Aorta (tissue), 5 donors: ENCODE measurements at regions not wholly inside any gene's neighbourhood (a gene's known extent, or its start where the extent isn't known, plus 50 kb on each side); places are given as distances from the start of the nearest gene placed in this dataset.

Experiments
- ATAC-seq: fragments of 200-7000 bp; cut with Tn5 transposase; one replicate; pipeline ENCODE4 v1.9.1; 2022; ENCODE audit warnings: moderate library complexity; ENCODE audit not compliant: low FRiP score
- DNase-seq, 2 donors: peaks; one replicate each; pipeline ENCODE4 v3.0.0-alpha.2; 2020
- H3K27ac ChIP-seq, 2 donors: one replicate each; pipeline ENCODE4 v1.5.1; 2013; ENCODE audit warnings: low read length in 2 of 2, mild to moderate bottlenecking in 2 of 2, moderate library complexity in 2 of 2, control low read depth in 1 of 2, inconsistent platforms in 1 of 2, low read depth in 1 of 2
- H3K27me3 ChIP-seq, 2 donors: one replicate each; pipeline ENCODE4 v1.6.1; 2013; ENCODE audit warnings: control low read depth in 1 of 2, low read length in 1 of 2, mild to moderate bottlenecking in 1 of 2, moderate library complexity in 1 of 2; ENCODE audit not compliant: insufficient read depth in 2 of 2, control insufficient read depth in 1 of 2
- H3K36me3 ChIP-seq, 2 donors: one replicate each; pipeline ENCODE4 v1.6.1; 2013; ENCODE audit warnings: control low read depth in 1 of 2, low read length in 1 of 2, mild to moderate bottlenecking in 1 of 2; ENCODE audit not compliant: insufficient read depth in 2 of 2, control insufficient read depth in 1 of 2
- H3K4me1 ChIP-seq, 2 donors: one replicate each; pipeline ENCODE4 v1.6.1; 2013; ENCODE audit warnings: low read length in 2 of 2, control low read depth in 1 of 2, mild to moderate bottlenecking in 1 of 2, moderate library complexity in 1 of 2; ENCODE audit not compliant: insufficient read depth in 2 of 2, control insufficient read depth in 1 of 2
- H3K4me3 ChIP-seq, 2 donors: one replicate each; pipeline ENCODE4 v1.5.1; 2013; ENCODE audit warnings: low read length in 2 of 2, control low read depth in 1 of 2, mild to moderate bottlenecking in 1 of 2
- H3K9me3 ChIP-seq: one replicate; pipeline ENCODE4 v1.6.1; 2013; ENCODE audit warnings: mild to moderate bottlenecking, low read length; ENCODE audit not compliant: control insufficient read depth
- WGBS, 2 donors: extraction: QIAGEN DNeasy Blood & Tissue Kit; methylation state at CpG; one replicate each; pipeline ENCODE4 v1.1.7; 2013; 5-methylcytosine and 5-hydroxymethylcytosine counted together
- intact Hi-C, 2 donors: fragments of 100-400 bp; cut with DNase I; formaldehyde crosslinking; loops; one replicate each; pipeline versions ENCODE4 v1.14.2 to v1.15.0; 2022
- donor health status: healthy with polysubstance abuse.
- donor health status: Bipolar disorder and iron deficiency.
- donor health status: DM: no; HTN: no; CAD: no.
- donor health status: DM: no; HTN: no; CAD: no.
- donor health status: DM: yes; HTN: yes; CAD: no.

DNA sequence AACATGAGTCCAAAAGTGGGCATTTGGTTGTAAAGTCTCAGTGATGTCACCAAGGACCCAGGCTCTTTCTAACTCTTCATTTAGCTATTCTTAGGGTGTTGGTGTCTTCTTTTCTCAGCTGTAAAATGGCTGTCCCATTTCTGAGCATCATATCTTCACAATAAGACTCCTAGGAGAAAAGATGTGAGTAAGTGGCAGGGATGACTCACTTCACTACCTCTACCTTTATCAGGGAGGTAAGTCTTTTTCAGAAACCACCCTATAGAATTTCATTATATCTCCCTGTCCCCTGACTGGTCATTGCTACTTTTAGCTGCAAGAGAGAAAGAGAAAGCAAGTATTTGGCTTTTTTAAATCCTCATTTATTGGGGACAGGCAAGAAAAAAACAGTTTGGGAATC, 300.2 kb upstream of the RBMS3 start:
- no peak overlapping the region for H3K27ac ChIP-seq
- no peaks in the 10 kb centered on the region for H3K36me3 ChIP-seq
- ATAC-seq (no peak), DNase-seq (no peak)
- no peaks in the 10 kb centered on the region for H3K9me3 ChIP-seq
- H3K4me3 ChIP-seq: no peak overlapping the region
- intact Hi-C loops: no loop called here
- no peaks in the 10 kb centered on the region for H3K27me3 ChIP-seq
- no peaks in the 10 kb centered on the region for H3K4me1 ChIP-seq

DNA sequence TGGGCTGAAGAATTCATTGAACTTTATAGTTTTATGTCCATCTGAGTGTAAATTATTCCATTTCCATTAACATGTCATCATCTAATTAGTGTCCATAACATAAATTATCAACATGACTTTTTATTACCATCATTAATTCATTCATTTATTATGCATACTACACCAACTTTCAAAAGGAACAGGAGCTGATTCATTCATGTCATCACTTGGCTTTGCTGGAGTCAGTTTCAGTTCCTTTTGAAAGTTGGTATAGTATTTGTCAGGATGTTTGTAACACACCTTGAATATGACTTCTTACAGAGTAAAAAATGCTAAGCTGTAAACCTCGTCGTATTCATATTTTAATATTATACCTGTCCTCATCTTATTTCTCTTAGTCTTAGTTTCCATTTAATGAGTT, 298.0 kb upstream of the RBMS3 start:
- Histone ChIP-seq H3K4me1 (no peaks in the 10 kb centered on the region), H3K4me3 (no peak overlapping the region), H3K36me3 (no peaks in the 10 kb centered on the region), H3K27me3 (no peaks in the 10 kb centered on the region), H3K27ac (no peak overlapping the region), H3K9me3 (no peaks in the 10 kb centered on the region)
- no peak for DNase-seq
- intact Hi-C loops: no loop called here
- ATAC-seq: no peak
- WGBS, 2 donors: 92 to 95% methylated on average over 2 of the region's 2 CpGs

DNA sequence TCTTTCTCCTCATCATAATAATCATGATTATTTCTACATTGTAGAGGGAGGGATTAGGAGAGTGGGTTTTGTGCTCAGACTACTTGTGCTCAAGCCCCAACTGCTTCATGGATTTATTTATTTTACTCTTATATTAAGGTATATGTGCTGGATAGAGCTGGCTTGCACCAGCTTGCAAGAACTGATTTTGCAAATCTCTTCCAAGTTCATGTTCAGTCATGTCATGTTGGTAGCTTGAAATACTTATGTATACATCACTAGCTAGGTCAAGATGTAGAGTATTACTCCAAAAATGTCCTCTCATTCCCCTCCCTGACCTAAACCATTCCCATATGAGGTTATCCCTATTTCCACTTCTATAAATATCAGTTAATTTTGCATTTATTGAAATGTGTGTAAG, 293.9 kb upstream of the RBMS3 start:
- Histone ChIP-seq H3K9me3 (no peaks in the 10 kb centered on the region), H3K27ac (no peak overlapping the region), H3K27me3 (no peaks in the 10 kb centered on the region), H3K4me3 (no peak overlapping the region), H3K4me1 (no peaks in the 10 kb centered on the region), H3K36me3 (no peaks in the 10 kb centered on the region)
- DNase-seq: no peak
- intact Hi-C loops: no loop called here
- no peak for ATAC-seq

DNA sequence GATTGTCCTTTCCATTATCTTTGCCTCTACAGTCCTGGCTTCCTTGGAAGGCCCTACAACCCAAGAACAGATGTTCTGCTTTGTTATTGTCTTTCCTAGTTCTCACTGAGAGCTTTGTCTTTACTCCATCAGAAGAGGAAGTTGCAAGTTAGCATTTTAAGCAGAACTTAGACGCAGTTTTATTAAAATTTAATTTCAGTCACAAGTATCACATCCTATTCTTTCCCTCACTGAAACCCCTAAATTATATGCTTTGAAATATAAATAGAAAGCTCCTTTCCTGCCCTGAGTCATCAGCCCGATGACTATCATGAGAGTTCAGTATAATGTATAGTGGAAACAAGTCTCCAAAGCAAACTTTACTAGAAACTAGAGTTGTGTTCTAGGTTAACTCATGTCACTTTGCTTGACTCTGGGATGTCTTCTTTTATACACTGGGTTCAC, 291.2 kb upstream of the RBMS3 start:
- H3K27me3 ChIP-seq: no peaks in the 10 kb centered on the region
- intact Hi-C loops: no loop called here
- H3K4me3 ChIP-seq: no peak overlapping the region
- H3K4me1 ChIP-seq: no peaks in the 10 kb centered on the region
- no peaks in the 10 kb centered on the region for H3K9me3 ChIP-seq
- ATAC-seq (no peak), DNase-seq (no peak)
- H3K36me3 ChIP-seq: no peaks in the 10 kb centered on the region
- WGBS, 2 donors: 63 to 66% methylated on average over 2 of the region's 2 CpGs
- H3K27ac ChIP-seq: no peak overlapping the region

DNA sequence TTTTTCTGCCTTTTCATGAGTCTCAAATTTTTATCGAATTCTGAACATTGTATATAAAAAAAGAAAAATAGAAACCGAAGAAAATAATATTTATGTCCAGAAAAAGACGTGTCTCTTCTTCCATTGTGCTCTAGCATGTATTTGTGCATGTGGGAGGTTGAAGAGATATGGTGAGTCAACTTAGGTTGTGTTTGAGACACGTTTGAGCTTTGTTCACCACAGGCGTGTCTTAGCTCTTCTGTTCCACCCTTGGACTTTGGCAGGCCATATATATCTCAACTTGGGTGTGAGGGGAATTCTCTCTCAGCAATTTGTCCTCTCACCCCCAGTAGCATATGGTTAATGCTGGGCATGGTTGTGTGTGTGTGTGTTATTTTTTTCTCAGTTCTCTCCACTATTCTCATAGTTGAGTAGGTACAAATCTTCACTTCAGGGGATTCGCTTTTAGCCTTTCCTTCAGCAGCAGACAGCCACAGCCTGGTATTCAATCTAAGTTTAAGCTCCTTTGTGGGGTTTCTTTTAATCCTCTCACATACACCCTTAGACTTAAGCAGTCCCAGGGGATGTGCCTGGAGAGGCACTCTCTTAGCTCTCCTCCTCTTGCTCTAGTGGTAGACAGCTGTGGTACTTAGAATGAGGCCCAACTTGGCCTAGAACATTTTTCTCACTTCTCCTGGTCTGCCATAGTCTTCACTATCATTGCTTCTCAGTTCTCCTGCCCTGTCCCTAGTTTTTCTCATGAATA, 286.5 kb upstream of the RBMS3 start:
- H3K4me3 ChIP-seq: no peak overlapping the region
- 92 to 93% methylated on average over 6 of the region's 6 CpGs for WGBS, 2 donors
- intact Hi-C loops: no loop called here
- H3K4me1 ChIP-seq: no peaks in the 10 kb centered on the region
- no peaks in the 10 kb centered on the region for H3K36me3 ChIP-seq
- H3K27me3 ChIP-seq: no peaks in the 10 kb centered on the region
- no peak for DNase-seq
- H3K27ac ChIP-seq: no peak overlapping the region
- no peaks in the 10 kb centered on the region for H3K9me3 ChIP-seq
- ATAC-seq: no peak

DNA sequence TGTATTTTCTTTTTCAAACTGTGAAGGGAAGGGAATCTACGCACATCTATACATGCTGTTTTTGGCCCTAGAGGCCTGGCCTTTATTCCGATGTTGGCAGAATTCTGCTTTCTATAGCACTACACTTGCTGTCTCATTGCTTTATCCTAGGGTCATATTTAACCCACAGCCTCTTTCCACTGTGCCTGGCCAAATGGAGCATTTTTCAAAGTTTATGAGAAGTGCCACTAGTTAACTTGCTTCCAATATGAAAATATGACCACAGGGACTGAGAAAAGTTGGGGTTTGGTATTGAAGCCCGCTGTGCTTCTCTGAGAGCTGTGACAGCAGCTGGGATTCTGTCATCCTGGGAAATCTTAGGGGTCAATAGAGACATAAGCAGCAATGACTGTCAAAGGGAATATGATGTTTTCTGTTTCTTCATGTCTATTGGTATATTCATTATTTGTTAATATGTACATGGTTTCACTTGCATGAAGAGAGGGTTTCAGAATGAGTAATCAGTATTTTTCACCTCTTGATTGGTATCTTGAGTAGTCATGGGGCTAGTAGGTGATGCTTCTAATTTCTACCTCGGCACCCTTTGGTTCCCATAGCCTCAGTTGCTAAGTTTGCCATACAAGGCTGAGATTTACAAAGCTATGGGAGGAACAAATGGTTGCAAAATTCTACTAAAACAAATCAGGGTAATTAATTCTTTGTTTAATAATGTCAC, 275.8 kb upstream of the RBMS3 start:
- no peaks in the 10 kb centered on the region for H3K4me1 ChIP-seq
- DNase-seq (no peak), ATAC-seq (no peak)
- intact Hi-C loops: no loop called here
- no peaks in the 10 kb centered on the region for H3K9me3 ChIP-seq
- 94 to 95% methylated on average over 4 of the region's 4 CpGs for WGBS, 2 donors
- no peak overlapping the region for H3K4me3 ChIP-seq
- no peaks in the 10 kb centered on the region for H3K27me3 ChIP-seq
- no peaks in the 10 kb centered on the region for H3K36me3 ChIP-seq
- H3K27ac ChIP-seq: no peak overlapping the region

DNA sequence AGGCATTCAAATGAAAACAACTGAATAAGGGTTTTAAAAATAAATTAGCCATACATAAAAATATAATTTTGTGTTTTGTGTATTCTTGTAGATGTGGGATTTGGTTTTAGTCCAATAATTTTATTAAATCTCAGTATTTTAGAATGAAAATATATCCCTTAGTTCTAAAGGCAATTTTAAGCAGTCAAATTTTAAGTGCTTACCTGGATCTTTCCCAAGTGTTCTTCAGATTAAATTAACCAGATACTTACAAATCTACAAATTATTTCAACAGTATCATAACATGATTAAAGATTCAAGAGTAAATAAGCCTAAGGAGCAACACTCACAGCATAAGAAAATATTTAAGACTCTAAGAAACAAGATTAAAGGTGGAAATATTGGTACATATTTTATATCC, 275.0 kb upstream of the RBMS3 start:
- ATAC-seq (no peak), DNase-seq (no peak)
- Histone ChIP-seq H3K4me3 (no peak overlapping the region), H3K9me3 (no peaks in the 10 kb centered on the region), H3K36me3 (no peaks in the 10 kb centered on the region), H3K27me3 (no peaks in the 10 kb centered on the region), H3K27ac (no peak overlapping the region), H3K4me1 (no peaks in the 10 kb centered on the region)
- intact Hi-C loops: no loop called here

DNA sequence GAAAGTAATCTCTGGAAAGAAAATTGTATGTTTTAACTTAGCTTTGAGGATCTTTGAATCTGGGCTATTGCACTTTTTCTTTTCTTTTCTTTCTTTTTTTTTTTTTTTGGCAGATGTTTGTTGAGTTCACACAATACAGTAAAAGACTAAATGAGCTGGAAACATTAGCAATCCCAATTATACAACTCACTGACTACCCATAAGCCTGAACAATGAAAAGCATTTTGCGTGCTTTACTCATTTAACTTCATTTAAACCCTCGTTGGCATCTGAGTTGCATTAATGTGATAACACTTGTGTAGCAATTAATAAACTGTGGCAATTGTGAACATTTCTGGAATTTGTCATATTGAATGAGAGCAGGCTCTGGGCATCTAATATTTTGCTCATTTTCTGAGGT, 269.4 kb upstream of the RBMS3 start:
- Histone ChIP-seq H3K27ac (no peak overlapping the region), H3K36me3 (no peaks in the 10 kb centered on the region), H3K4me1 (no peaks in the 10 kb centered on the region), H3K27me3 (no peaks in the 10 kb centered on the region), H3K4me3 (no peak overlapping the region), H3K9me3 (no peaks in the 10 kb centered on the region)
- DNase-seq: no peak
- ATAC-seq: no peak
- intact Hi-C loops: no loop called here
- 90 to 94% methylated on average over 2 of the region's 2 CpGs for WGBS, 2 donors

DNA sequence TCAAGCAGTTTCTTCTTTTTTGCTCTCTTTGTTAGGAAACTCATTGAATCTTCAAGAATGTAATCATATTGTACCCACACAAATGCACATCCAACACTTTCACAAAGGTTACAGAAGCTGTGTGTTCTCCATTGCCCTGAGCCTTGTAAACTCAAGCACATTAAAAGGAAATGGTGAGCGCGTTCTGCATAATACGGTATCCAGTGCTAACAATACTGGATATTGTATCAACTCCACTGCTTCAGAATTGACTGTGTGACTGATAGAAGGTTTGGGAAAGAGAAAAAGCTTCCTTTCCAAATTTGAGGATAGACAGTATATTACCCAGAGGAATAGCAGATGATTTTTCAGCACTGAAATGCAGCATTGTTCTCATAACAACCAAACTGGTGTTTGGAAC, 268.9 kb upstream of the RBMS3 start:
- ATAC-seq (no peak), DNase-seq (no peak)
- WGBS, 2 donors: 96 to 99% methylated on average over 3 of the region's 3 CpGs
- Histone ChIP-seq H3K27me3 (no peaks in the 10 kb centered on the region), H3K36me3 (no peaks in the 10 kb centered on the region), H3K27ac (no peak overlapping the region), H3K4me3 (no peak overlapping the region), H3K4me1 (no peaks in the 10 kb centered on the region), H3K9me3 (no peaks in the 10 kb centered on the region)
- intact Hi-C loops: no loop called here
